Fibroblast of pulmonary artery (primary cell): ENCODE measurements at regions not wholly inside any gene's neighbourhood (a gene's known extent, or its start where the extent isn't known, plus 50 kb on each side); places are given as distances from the start of the nearest gene placed in this dataset.
A peak's percentile ranks its signal among the peaks of the same experiment; 100 is the strongest.

Source experiments
- DNase-seq: peaks from one replicate; pipeline ENCODE4 v3.0.0-alpha.2; 2010; ENCODE audit warnings: low read depth
- H3K4me3 ChIP-seq: replicated peaks from 2 replicates; pipeline ENCODE4 v1.5.1; 2011; ENCODE audit warnings: low read depth, mild to moderate bottlenecking, control low read depth, low read length, moderate library complexity
- CTCF ChIP-seq: IDR thresholded peaks from 2 replicates; pipeline ENCODE4 v1.5.1; 2011; ENCODE audit warnings: mild to moderate bottlenecking, control low read depth, low read length, inconsistent platforms; ENCODE audit errors: missing control alignments

DNA sequence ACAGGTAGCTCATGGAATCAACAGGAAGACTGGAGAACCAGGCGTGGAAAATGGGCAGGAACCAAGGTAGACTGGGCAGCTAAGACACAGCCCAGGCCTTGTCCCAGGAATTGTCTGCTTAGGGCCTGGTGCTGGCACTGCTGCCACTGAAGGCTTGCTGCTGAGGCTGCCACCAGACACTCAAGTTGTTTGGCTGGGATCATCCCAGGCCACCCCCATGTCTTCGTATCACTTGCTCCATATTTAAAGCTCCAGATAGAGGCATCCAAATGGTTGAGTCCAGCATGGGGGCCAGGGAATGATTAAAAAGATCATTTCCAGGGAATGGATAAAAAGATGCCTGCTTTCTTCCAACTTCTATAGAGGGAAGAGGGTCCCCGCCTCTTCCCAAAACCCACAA lies 107.4 kb upstream of the GADD45A start:
- TF ChIP-seq CTCF = no peak
- no peak for DNase-seq
- H3K4me3 ChIP-seq = no peak overlapping the region

GRCh38 chr1:67578397-67579020 lies 106.5 kb upstream of the GADD45A start:
- no peak for DNase-seq
- no peak for TF ChIP-seq CTCF
- H3K4me3 ChIP-seq = no peak overlapping the region

DNA sequence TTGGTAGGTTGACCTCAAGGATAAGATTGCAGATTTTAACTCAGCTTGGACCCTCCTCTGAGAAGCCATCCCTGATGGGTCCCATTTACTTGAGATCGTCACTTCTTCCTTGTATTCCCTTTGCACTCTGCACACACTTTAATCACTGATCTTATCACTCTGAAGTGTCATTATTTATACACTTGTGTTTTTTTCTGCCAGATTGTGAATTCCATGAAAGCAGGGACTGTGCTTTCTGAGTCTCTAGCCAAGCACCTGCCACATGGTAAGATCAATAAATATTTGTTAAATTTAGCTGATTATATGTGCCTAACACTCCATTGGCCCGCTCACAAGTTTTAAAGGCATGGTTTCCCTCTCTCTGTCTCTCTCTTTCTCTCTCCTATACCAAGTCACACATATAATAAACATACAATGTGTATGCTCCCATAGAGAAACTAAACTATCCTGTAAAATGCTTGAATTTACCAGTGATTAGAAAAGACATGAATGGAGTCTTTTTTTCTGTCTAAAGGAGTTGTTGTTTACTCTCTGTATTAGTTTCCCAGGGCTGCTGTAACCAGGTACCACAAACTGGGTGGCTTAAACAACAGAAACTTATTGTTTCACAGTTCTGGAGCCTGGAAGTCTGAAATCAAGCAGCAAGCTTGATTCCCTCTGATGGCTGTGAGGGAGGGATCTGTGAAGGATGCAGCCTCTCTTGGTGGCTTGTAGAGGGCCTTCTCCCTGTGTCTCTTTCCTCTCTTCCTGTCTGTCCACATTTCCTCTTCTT lies 105.2 kb upstream of the GADD45A start:
- H3K4me3 ChIP-seq = no peak overlapping the region
- no peak for DNase-seq
- TF ChIP-seq CTCF = no peak

DNA sequence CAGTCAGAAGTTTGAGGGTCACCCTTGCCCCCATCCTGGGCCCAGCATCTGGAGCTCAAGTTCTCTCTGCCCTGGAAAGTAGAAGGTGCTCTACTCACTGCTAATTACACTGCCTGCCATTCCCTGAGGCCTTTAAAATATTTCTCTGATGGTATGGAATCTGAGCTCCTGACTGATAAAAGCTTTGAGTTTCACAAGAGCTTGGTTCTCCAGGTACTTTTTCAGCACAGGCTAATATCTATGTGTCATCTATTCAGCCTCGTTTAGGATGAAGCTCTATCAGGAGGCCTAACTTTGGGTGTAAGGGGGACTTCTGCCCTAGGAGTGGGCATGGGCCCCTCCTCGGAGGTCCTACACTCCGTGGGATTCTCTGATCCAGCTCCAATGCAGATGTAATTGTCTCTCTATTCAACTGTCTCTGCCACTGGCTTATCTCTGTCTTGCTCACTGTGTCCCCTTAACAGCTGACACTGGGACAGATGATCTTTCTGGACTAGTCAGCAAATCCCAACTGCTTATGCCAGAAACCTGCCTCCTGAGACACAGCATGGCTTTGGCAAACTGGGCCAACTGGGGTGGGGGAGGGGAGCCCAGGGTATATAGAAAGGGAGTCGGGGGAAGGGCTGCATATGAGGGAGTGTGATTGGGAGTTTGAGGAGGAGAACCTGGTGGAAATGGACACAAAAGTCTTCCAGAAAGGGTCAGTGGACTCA lies 104.2 kb upstream of the GADD45A start:
- DNase-seq = no peak
- TF ChIP-seq CTCF = no peak
- H3K4me3 ChIP-seq = no peak overlapping the region

DNA sequence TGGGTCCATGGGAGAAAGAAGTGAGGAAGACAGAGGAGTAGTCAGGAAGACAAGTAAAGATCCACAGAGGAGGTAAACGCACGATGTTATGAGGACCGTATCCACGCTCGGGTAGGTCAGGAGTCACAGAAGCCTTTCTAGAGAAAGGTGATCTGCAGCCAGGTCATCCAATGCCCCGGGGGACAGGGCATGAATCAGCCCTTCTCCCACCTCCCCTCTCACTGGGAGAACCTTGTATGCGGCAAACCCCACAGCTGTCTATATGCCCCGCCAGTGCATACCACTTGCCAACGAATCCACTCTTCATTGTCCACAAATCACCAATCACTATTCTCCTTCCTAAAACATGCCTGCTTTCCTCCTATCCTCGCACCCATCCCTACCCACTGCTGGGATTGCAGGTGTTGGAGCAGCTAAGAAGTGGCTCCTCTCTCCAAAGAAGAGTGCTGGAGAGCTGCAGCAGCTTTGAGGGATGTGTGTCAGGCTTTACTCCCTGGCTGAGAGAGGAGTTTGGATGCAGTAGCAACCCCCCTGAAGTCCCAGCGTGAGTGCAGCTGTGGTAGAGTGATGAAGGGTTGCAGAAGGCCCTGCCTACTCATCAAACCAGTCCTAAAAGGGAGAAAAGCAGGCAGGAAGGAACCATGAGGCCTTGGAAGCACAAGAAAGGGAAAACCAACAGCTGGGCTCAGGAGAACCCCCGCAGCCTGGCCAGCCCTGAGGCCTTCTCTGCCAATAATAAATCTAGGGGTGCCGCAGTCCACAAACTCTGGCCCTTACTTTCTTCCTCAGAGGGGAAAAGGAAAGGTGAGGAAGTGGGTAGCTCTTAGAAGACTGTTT lies 102.2 kb upstream of the GADD45A start:
- DNase-seq = no peak
- no peak for TF ChIP-seq CTCF
- no peak overlapping the region for H3K4me3 ChIP-seq

GRCh38 chr1:67583462-67583950 lies 101.5 kb upstream of the GADD45A start:
- no peak overlapping the region for H3K4me3 ChIP-seq
- TF ChIP-seq CTCF = no peak
- DNase-seq = peak; percentile 52
